ENCODE measurements at regions not wholly inside any gene's neighbourhood (a gene's known extent, or its start where the extent isn't known, plus 50 kb on each side); places are given as distances from the start of the nearest gene placed in this dataset.
A peak's percentile ranks its signal among the peaks of the same experiment; 100 is the strongest.

DNA sequence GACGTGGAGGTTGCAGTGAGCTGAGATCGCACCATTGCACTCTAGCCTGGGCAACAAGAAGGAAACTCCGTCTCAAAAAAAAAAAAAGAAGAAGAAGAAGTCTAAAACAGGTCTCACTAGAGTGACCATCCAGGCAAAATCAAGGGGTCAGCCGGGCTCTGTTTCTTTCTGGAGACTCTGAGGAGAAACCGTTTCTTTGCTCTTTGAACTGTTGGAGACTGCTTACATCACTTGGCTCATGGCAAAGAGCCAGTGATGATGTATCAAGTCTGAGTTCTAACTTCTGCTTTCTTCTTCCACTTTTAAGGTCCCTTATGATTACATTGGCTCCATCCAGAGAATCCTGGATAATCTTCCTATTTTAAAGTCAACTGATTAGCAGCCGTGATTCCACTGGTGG lies 306.8 kb downstream of the WDR11 start:
- Histone ChIP-seq H3K36me3 (replicated peaks in 1 of 2) (no peaks in the 10 kb centered on the region), H3K4me1 (replicated peaks in 1 of 2) (no peaks in the 10 kb centered on the region), H3K27me3 (no peaks in the 10 kb centered on the region), H3K27ac (no peak overlapping the region), H3K9me3 (replicated peaks in 1 of 3) (no peaks in the 10 kb centered on the region), H3K4me3 (no peak overlapping the region)
- DNase-seq: peak; percentile 30 to 75 (median 55)
- WGBS, 4 donors: 51 to 62% (median 55%) methylated on average over 5 of the region's 6 CpGs
- no peak for TF ChIP-seq POLR2A (IDR thresholded peaks at IDR 0.05)
- TF ChIP-seq CTCF (IDR thresholded peaks at IDR 0.05): no peak
- intact Hi-C loops (cut with DNase I): no loop called here

DNA sequence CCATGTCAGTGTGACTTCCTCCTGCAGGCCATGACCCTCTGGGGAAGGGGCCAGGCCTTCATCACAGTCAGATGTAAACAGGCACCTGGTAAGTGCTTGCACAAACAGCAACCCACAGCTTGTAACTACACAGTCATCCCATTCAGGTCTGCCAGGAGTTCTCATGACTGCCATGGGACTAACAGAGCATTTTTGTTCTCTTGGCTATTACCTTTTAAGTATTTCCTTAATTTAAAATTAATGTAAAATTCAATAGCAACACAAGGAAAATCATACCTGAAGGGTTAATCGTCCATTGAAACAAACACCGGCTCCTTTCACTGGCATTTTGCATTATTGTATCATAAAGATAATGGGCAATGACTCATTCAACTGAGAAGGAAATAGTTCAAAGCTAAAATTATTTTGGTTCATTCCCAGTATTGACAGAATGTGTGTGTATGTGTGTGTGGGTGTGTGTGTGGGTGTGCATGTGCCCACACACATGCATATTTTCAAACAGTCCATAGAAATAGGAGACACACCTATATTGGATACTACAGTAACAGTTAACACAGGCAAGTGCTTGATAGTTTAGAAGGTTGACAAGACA lies 307.9 kb downstream of the WDR11 start:
- Histone ChIP-seq H3K36me3 (replicated peaks in 1 of 2) (no peaks in the 10 kb centered on the region), H3K4me3 (no peak overlapping the region), H3K27me3 (no peaks in the 10 kb centered on the region), H3K9me3 (replicated peaks in 1 of 3) (no peaks in the 10 kb centered on the region), H3K4me1 (replicated peaks in 1 of 2) (no peaks in the 10 kb centered on the region), H3K27ac (no peak overlapping the region)
- TF ChIP-seq POLR2A (IDR thresholded peaks at IDR 0.05): no peak
- no peak for TF ChIP-seq CTCF (IDR thresholded peaks at IDR 0.05)
- 30 to 45% (median 36%) methylated on average over 2 of the region's 2 CpGs for WGBS, 4 donors
- intact Hi-C loops (cut with DNase I): no loop called here
- DNase-seq: peak in 2 of 7 donors; percentile 18 to 24

DNA sequence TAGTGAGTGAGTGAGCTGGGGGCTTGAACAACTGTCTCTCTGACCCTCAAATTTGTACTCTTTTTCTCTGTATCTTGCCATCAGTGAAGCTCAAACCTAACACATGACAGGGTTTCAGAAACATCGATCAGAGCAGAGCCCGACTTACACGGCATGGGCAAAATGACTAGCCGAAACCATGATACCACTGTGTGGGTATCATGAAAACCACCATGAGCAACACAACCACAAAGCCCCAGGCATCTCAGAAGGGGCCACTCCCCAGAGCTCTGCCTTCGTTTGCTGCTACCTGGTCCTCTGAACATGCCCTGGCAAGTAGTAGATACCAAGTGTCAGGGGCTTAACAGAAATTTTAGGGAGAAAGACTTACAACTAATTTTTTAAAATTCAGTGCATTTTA lies 308.5 kb downstream of the WDR11 start:
- intact Hi-C loops (cut with DNase I): no loop called here
- Histone ChIP-seq H3K27me3 (no peaks in the 10 kb centered on the region), H3K4me3 (no peak overlapping the region), H3K36me3 (replicated peaks in 1 of 2) (no peaks in the 10 kb centered on the region), H3K9me3 (replicated peaks in 1 of 3) (no peaks in the 10 kb centered on the region), H3K4me1 (replicated peaks in 1 of 2) (no peaks in the 10 kb centered on the region), H3K27ac (no peak overlapping the region)
- TF ChIP-seq CTCF (IDR thresholded peaks at IDR 0.05) (no peak), POLR2A (IDR thresholded peaks at IDR 0.05) (no peak)
- WGBS, 4 donors: 81 to 95% (median 89%) methylated on average over 5 of the region's 5 CpGs
- no peak for DNase-seq

GRCh38 chr10:121165276-121165675 lies 314.1 kb downstream of the WDR11 start:
- no peaks in the 10 kb centered on the region for H3K4me1 ChIP-seq (replicated peaks in 1 of 2)
- no peaks in the 10 kb centered on the region for H3K36me3 ChIP-seq (replicated peaks in 1 of 2)
- H3K4me3 ChIP-seq: no peak overlapping the region
- no peak for DNase-seq
- TF ChIP-seq POLR2A (IDR thresholded peaks at IDR 0.05) (no peak), CTCF (IDR thresholded peaks at IDR 0.05) (no peak)
- no peaks in the 10 kb centered on the region for H3K27me3 ChIP-seq
- no peak overlapping the region for H3K27ac ChIP-seq
- H3K9me3 ChIP-seq (replicated peaks in 1 of 3): no peaks in the 10 kb centered on the region
- intact Hi-C loops (cut with DNase I): no loop called here
- 87 to 95% (median 93%) methylated on average over 4 of the region's 4 CpGs for WGBS, 4 donors
